ENCODE measurements at regions not wholly inside any gene's neighbourhood (a gene's known extent, or its start where the extent isn't known, plus 50 kb on each side); places are given as distances from the start of the nearest gene placed in this dataset.

GRCh38 chr6:1080453-1081337, 231.2 kb upstream of the FOXQ1 start:
- H3K27ac ChIP-seq (ENCODE audit: low read length), result no peak overlapping the region
- H3K9ac ChIP-seq (ENCODE audit: low read length), result no peak overlapping the region
- no peaks in the 10 kb centered on the region for H3K79me2 ChIP-seq (ENCODE audit: low read length)
- TF ChIP-seq EZH2 (optimal IDR thresholded peaks at IDR 0.05; ENCODE audit: low read depth, low read length), result no peak
- TF ChIP-seq CTCF (IDR thresholded peaks at IDR 0.05; ENCODE audit: low read length), result no peak
- no peak for TF ChIP-seq EZH2phosphoT487 (IDR thresholded peaks at IDR 0.05; ENCODE audit: low read length)
- H3F3A ChIP-seq (ENCODE audit: insufficient read depth, low read length), result no peaks in the 10 kb centered on the region
- H3K36me3 ChIP-seq (replicated peaks; ENCODE audit: insufficient read depth, low read length), result no peaks in the 10 kb centered on the region
- no peaks in the 10 kb centered on the region for H3K4me1 ChIP-seq (ENCODE audit: low read length)
- H3K4me3 ChIP-seq (ENCODE audit: low read length), result no peak overlapping the region
- H3K9me2 ChIP-seq (replicated peaks; ENCODE audit: insufficient read depth, low read length), result no peaks in the 10 kb centered on the region
- H2AFZ ChIP-seq (ENCODE audit: low read length), result no peak overlapping the region
- DNase-seq, result no peak
- no peak overlapping the region for H3K4me2 ChIP-seq (ENCODE audit: low read depth, low read length)
- H3K27me3 ChIP-seq (replicated peaks; ENCODE audit: insufficient read depth, low read length), result no peaks in the 10 kb centered on the region
- H4K20me1 ChIP-seq (ENCODE audit: insufficient read depth, low read length), result no peaks in the 10 kb centered on the region
- H3K9me3 ChIP-seq (replicated peaks; ENCODE audit: insufficient read depth, low read length), result no peaks in the 10 kb centered on the region

DNA sequence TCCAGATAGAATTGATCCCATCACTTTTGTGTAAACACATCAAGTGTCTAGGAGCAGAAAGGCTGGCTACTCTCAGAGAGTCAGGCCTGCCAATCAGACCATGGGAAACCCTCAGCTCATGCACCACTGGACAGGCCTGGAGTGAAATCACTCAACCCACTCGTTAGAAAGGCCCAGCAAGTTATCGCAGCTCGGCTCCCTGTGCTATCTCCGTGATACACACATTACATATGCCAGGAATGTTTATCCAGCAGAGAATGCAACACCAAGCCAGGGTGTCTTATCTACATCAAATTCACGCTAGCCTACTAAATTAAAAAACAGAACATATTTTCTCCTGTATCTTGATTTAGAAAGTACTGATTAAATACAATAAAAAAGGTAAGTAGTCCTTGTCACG, 232.4 kb upstream of the FOXQ1 start:
- Histone ChIP-seq H3K9ac (ENCODE audit: low read length) (no peak overlapping the region), H3K27me3 (replicated peaks; ENCODE audit: insufficient read depth, low read length) (no peaks in the 10 kb centered on the region), H2AFZ (ENCODE audit: low read length) (no peak overlapping the region), H3K36me3 (replicated peaks; ENCODE audit: insufficient read depth, low read length) (no peaks in the 10 kb centered on the region), H3K4me3 (ENCODE audit: low read length) (no peak overlapping the region), H3K9me3 (replicated peaks; ENCODE audit: insufficient read depth, low read length) (no peaks in the 10 kb centered on the region), H3K9me2 (replicated peaks; ENCODE audit: insufficient read depth, low read length) (no peaks in the 10 kb centered on the region), H4K20me1 (ENCODE audit: insufficient read depth, low read length) (no peaks in the 10 kb centered on the region), H3K27ac (ENCODE audit: low read length) (no peak overlapping the region), H3K4me1 (ENCODE audit: low read length) (no peaks in the 10 kb centered on the region), H3F3A (ENCODE audit: insufficient read depth, low read length) (no peaks in the 10 kb centered on the region), H3K4me2 (ENCODE audit: low read depth, low read length) (no peak overlapping the region), H3K79me2 (ENCODE audit: low read length) (no peaks in the 10 kb centered on the region)
- no peak for DNase-seq
- TF ChIP-seq CTCF (IDR thresholded peaks at IDR 0.05; ENCODE audit: low read length) (no peak), EZH2phosphoT487 (IDR thresholded peaks at IDR 0.05; ENCODE audit: low read length) (no peak), EZH2 (optimal IDR thresholded peaks at IDR 0.05; ENCODE audit: low read depth, low read length) (no peak)

DNA sequence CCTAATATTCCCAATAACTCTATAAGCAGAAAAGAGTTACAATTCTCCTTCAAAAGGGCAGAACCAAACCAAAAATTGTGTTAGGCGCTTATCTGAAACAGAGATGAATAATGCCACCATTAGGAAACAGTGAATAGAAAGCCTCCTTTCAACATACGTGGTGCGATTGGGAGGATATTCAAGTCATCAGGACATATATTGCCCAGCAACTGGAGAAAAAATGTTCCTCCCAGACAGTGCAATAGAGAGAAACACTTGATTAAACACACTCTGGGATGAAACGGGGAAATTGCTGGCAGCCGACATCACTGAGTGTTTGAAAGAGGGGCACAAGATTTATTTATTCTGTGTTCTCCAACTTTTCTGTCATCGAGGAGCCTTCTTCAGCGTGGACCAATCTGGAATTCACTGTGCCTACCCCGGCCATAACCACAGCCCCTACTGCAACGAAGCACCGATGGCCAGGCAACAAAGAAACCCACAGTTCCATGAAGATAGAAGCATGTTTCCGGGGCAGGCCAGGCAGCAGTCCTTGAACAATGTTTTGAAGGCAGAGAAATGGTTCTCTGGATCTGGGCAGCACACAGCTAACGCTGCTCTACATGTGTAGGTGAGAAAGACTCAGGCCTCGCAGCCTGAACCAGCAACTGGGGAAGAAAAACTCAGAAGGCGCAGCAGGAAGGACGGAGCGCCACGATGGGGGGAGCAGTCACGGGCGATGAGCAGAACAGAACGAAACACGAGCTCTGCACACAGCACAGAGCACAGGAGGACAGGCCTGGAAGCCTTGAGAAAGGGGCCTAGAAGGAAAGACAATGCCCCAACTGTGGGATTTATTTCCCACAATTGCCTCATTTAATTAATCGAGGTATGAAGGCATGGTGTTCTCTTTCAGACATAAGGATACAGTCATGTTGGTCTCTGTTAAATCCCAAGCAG, 234.2 kb upstream of the FOXQ1 start:
- no peak overlapping the region for H3K9ac ChIP-seq (ENCODE audit: low read length)
- no peak for TF ChIP-seq EZH2 (optimal IDR thresholded peaks at IDR 0.05; ENCODE audit: low read depth, low read length)
- no peak for TF ChIP-seq EZH2phosphoT487 (IDR thresholded peaks at IDR 0.05; ENCODE audit: low read length)
- TF ChIP-seq CTCF (IDR thresholded peaks at IDR 0.05; ENCODE audit: low read length), result no peak

More for the DNA sequence above, 234.2 kb upstream of the FOXQ1 start:
- no peaks in the 10 kb centered on the region for H3K4me1 ChIP-seq (ENCODE audit: low read length)
- H3K27ac ChIP-seq (ENCODE audit: low read length), result no peak overlapping the region
- no peak overlapping the region for H3K4me2 ChIP-seq (ENCODE audit: low read depth, low read length)
- no peaks in the 10 kb centered on the region for H3F3A ChIP-seq (ENCODE audit: insufficient read depth, low read length)
- no peaks in the 10 kb centered on the region for H3K27me3 ChIP-seq (replicated peaks; ENCODE audit: insufficient read depth, low read length)
- no peak for DNase-seq
- H3K9me2 ChIP-seq (replicated peaks; ENCODE audit: insufficient read depth, low read length), result no peaks in the 10 kb centered on the region
- no peak overlapping the region for H2AFZ ChIP-seq (ENCODE audit: low read length)
- H3K36me3 ChIP-seq (replicated peaks; ENCODE audit: insufficient read depth, low read length), result no peaks in the 10 kb centered on the region
- H3K9me3 ChIP-seq (replicated peaks; ENCODE audit: insufficient read depth, low read length), result no peaks in the 10 kb centered on the region
- no peak overlapping the region for H3K4me3 ChIP-seq (ENCODE audit: low read length)
- no peaks in the 10 kb centered on the region for H3K79me2 ChIP-seq (ENCODE audit: low read length)
- no peaks in the 10 kb centered on the region for H4K20me1 ChIP-seq (ENCODE audit: insufficient read depth, low read length)

Data from MM.1S (cell line).